Thyroid gland (tissue), 4 donors: ENCODE measurements at regions not wholly inside any gene's neighbourhood (a gene's known extent, or its start where the extent isn't known, plus 50 kb on each side); places are given as distances from the start of the nearest gene placed in this dataset.

Experiments
- DNase-seq, 2 donors: peaks; one replicate each; pipeline ENCODE4 v3.0.0-alpha.2; 2019
- H3K27ac ChIP-seq, 3 donors: fragments of 200-600 bp; sonication (generic); 1 replicate in 2 of 3; 2 replicates in 1 of 3; pipeline ENCODE4 v1.5.1; 2016 to 2019; ENCODE audit warnings: mild to moderate bottlenecking in 1 of 3, moderate library complexity in 1 of 3
- H3K27me3 ChIP-seq: fragments of 200-600 bp; sonication (generic); one replicate; pipeline ENCODE4 v1.5.1; 2019
- H3K36me3 ChIP-seq, 2 donors: fragments of 200-600 bp; sonication (generic); one replicate each; pipeline ENCODE4 v1.5.1; 2016 to 2019
- H3K4me1 ChIP-seq, 2 donors: fragments of 200-600 bp; sonication (generic); one replicate each; pipeline ENCODE4 v1.5.1; 2017 to 2019
- H3K4me3 ChIP-seq, 3 donors: fragments of 200-600 bp; sonication (generic); replicated peaks in 1 of 3; 1 replicate in 2 of 3; 2 replicates in 1 of 3; pipeline ENCODE4 v1.5.1; 2016; ENCODE audit warnings: mild to moderate bottlenecking in 1 of 3
- H3K9me3 ChIP-seq: fragments of 200-600 bp; sonication (generic); one replicate; pipeline ENCODE4 v1.5.1; 2017
- POLR2A ChIP-seq, 2 donors: fragments of 450-650 bp; IDR thresholded peaks; one replicate each; pipeline ENCODE4 v1.6.1; 2017; ENCODE audit warnings: antibody characterized with exemption in 2 of 2, mild to moderate bottlenecking in 2 of 2, moderate library complexity in 1 of 2
- WGBS, 2 donors: methylation state at CpG; one replicate each; pipeline ENCODE4 v1.1.5; 2017; 5-methylcytosine and 5-hydroxymethylcytosine counted together
- intact Hi-C: fragments of 100-400 bp; cut with DNase I; formaldehyde crosslinking; loops from one replicate; pipeline ENCODE4 v1.15.1; 2023
- TF ChIP-seq, protein P1 (sequence below), 6 experiments: fragments of 200-600 bp in 3 of 6; fragments of 450-650 bp in 3 of 6; sonication (generic) in 3 of 6; IDR thresholded peaks; one replicate each; pipeline ENCODE4 v1.5.1; 2016 to 2019; ENCODE audit warnings: antibody characterized with exemption in 6 of 6, mild to moderate bottlenecking in 2 of 6, inconsistent platforms in 1 of 6, moderate library complexity in 1 of 6

DNA sequence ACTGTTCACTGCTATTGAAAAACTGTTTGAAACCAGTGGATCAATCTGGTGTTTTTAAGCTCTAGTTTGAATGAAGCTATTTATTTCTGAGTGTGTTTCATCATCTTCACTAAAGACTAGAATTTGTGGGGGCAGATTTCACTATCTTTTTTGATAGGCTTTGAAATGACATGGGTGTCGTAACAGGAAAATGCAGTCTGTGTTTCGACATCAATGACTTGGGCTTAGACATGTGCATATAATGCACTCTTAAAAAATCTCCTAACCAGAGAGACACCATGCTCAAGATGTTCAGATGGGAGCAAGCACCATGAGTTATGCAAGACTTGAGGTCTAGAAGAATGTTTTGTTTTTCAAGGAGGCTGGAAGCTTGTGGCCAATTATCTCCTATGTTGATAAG, 221.6 kb downstream of the GPD2 start:
- no peak for DNase-seq
- Histone ChIP-seq H3K4me3 (no peak overlapping the region), H3K9me3 (no peaks in the 10 kb centered on the region), H3K27me3 (no peaks in the 10 kb centered on the region), H3K4me1 (no peaks in the 10 kb centered on the region), H3K27ac (no peak overlapping the region), H3K36me3 (no peaks in the 10 kb centered on the region)
- intact Hi-C loops: no loop called here
- TF ChIP-seq, protein P1, sequence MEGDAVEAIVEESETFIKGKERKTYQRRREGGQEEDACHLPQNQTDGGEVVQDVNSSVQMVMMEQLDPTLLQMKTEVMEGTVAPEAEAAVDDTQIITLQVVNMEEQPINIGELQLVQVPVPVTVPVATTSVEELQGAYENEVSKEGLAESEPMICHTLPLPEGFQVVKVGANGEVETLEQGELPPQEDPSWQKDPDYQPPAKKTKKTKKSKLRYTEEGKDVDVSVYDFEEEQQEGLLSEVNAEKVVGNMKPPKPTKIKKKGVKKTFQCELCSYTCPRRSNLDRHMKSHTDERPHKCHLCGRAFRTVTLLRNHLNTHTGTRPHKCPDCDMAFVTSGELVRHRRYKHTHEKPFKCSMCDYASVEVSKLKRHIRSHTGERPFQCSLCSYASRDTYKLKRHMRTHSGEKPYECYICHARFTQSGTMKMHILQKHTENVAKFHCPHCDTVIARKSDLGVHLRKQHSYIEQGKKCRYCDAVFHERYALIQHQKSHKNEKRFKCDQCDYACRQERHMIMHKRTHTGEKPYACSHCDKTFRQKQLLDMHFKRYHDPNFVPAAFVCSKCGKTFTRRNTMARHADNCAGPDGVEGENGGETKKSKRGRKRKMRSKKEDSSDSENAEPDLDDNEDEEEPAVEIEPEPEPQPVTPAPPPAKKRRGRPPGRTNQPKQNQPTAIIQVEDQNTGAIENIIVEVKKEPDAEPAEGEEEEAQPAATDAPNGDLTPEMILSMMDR (IDR thresholded peaks at IDR 0.05): no peak
- TF ChIP-seq POLR2A (IDR thresholded peaks at IDR 0.05): no peak
- WGBS, 2 donors: 95 to 100% methylated on average over 2 of the region's 2 CpGs

DNA sequence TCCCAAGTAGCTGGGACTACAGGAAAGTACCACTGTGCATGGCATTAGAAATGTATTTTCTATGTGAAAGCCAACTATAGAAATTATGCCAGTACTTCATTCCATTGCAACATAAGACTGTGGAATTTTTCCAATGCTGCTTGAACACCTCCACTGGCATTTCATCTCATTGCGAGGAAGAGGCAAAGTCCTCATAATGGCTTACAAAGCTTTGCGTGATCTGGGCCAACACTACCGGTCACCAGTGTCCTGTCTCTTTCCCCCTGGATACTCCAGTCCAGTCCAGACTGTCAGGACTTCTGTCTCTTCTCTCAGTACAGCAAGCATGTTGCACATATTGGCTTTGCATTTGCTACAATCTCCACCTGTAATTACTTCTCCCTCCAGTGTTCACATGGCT, 223.5 kb downstream of the GPD2 start:
- Histone ChIP-seq H3K9me3 (no peaks in the 10 kb centered on the region), H3K4me3 (no peak overlapping the region), H3K4me1 (no peaks in the 10 kb centered on the region), H3K36me3 (no peaks in the 10 kb centered on the region), H3K27ac (no peak overlapping the region), H3K27me3 (no peaks in the 10 kb centered on the region)
- intact Hi-C loops: no loop called here
- no peak for DNase-seq
- TF ChIP-seq POLR2A (IDR thresholded peaks at IDR 0.05): no peak
- TF ChIP-seq, protein P1 (IDR thresholded peaks at IDR 0.05): no peak
- 96 to 99% methylated on average over 3 of the region's 3 CpGs for WGBS, 2 donors

- intact Hi-C loops: no loop called here
- TF ChIP-seq POLR2A (IDR thresholded peaks at IDR 0.05): no peak
- Histone ChIP-seq H3K27ac (no peak overlapping the region), H3K4me3 (no peak overlapping the region), H3K27me3 (no peaks in the 10 kb centered on the region), H3K4me1 (no peaks in the 10 kb centered on the region), H3K9me3 (no peaks in the 10 kb centered on the region), H3K36me3 (no peaks in the 10 kb centered on the region)
- 79 to 84% methylated on average over 1 of the region's 1 CpG for WGBS, 2 donors
- no peak for DNase-seq
These were observed 227.7 kb downstream of the GPD2 start for GRCh38 chr2:156663757-156664409.

DNA sequence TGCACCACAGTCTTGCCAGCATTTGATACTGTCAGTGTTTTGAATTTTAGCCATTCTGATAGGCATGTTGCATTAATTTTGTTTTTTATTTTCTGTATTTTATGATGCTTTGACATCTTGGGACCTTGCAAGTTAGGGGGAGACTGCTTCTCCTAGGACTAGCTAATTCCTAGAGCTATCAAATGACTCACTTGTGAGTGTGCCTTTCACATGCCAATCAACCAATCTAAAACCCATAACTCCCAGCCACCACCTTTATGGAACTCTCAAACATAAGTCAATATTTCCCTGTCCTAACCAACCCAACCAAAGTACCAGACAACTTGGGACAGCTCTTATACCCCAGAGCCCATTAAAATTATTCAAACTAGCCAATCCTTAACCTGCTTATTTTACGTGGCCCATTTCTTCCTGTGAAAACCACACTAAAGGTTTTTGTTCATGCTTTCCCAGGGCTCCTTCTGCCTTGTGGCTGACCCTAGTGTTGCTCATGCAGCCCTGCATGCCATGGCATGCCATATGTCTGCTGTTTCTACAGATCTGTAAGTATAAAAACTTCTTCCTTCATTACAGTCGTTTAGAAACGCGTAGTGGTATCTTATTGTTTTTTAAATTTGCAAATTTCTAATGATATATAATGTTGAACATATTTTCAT, 230.1 kb downstream of the GPD2 start:
- no peaks in the 10 kb centered on the region for H3K36me3 ChIP-seq
- no peaks in the 10 kb centered on the region for H3K4me1 ChIP-seq
- intact Hi-C loops: no loop called here
- no peaks in the 10 kb centered on the region for H3K27me3 ChIP-seq
- TF ChIP-seq POLR2A (IDR thresholded peaks at IDR 0.05): no peak
- TF ChIP-seq, protein P1 (IDR thresholded peaks at IDR 0.05): no peak
- no peak overlapping the region for H3K4me3 ChIP-seq
- DNase-seq: no peak
- 94 to 96% methylated on average over 4 of the region's 4 CpGs for WGBS, 2 donors
- no peaks in the 10 kb centered on the region for H3K9me3 ChIP-seq
- no peak overlapping the region for H3K27ac ChIP-seq

DNA sequence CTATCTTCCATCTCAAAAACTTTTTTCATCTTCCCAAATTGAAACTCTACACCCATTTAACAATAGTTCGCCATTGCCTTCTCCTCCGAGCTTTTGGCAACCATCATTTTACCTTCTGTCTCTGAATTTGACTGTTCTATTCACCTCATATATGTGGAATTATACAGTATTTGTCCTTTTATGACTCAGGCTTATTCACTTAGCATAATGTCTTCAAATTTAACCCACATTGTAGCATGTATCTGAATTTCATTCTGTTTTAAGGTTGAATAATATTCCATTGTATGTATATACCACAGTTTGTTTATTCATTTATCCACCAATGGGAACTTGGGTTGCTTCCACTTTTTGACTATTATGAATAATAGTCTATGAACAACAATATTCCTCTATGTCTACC, 233.9 kb downstream of the GPD2 start:
- H3K9me3 ChIP-seq: no peaks in the 10 kb centered on the region
- no peak for TF ChIP-seq POLR2A (IDR thresholded peaks at IDR 0.05)
- TF ChIP-seq, protein P1 (IDR thresholded peaks at IDR 0.05): no peak
- H3K36me3 ChIP-seq: no peaks in the 10 kb centered on the region
- intact Hi-C loops: no loop called here
- no peaks in the 10 kb centered on the region for H3K4me1 ChIP-seq
- no peak overlapping the region for H3K4me3 ChIP-seq
- WGBS, 2 donors: 93 to 96% methylated on average over 2 of the region's 2 CpGs
- H3K27ac ChIP-seq: no peak overlapping the region
- no peak for DNase-seq
- no peaks in the 10 kb centered on the region for H3K27me3 ChIP-seq
